Cardiac fibroblast (primary cell): ENCODE measurements at regions not wholly inside any gene's neighbourhood (a gene's known extent, or its start where the extent isn't known, plus 50 kb on each side); places are given as distances from the start of the nearest gene placed in this dataset.
A peak's percentile ranks its signal among the peaks of the same experiment; 100 is the strongest.

Experiments used
- DNase-seq, 2 donors: peaks; one replicate each; pipeline versions ENCODE4 v3.0.0 to v3.0.0-alpha.2; 2010; ENCODE audit warnings: low read depth in 2 of 2
- H3K4me3 ChIP-seq, 2 donors: replicated peaks in 1 of 2; 1 replicate in 1 of 2; 2 replicates in 1 of 2; pipeline ENCODE4 v1.5.1; 2011; ENCODE audit warnings: low read depth in 2 of 2, low read length in 2 of 2, mild to moderate bottlenecking in 2 of 2, moderate library complexity in 1 of 2
- TF ChIP-seq, protein P1 (sequence below): IDR thresholded peaks from one replicate; pipeline ENCODE4 v1.5.1; 2011; ENCODE audit warnings: low read depth, mild to moderate bottlenecking, low read length, inconsistent platforms

- DNase-seq: peak; percentile 18 to 32
- TF ChIP-seq, protein P1, sequence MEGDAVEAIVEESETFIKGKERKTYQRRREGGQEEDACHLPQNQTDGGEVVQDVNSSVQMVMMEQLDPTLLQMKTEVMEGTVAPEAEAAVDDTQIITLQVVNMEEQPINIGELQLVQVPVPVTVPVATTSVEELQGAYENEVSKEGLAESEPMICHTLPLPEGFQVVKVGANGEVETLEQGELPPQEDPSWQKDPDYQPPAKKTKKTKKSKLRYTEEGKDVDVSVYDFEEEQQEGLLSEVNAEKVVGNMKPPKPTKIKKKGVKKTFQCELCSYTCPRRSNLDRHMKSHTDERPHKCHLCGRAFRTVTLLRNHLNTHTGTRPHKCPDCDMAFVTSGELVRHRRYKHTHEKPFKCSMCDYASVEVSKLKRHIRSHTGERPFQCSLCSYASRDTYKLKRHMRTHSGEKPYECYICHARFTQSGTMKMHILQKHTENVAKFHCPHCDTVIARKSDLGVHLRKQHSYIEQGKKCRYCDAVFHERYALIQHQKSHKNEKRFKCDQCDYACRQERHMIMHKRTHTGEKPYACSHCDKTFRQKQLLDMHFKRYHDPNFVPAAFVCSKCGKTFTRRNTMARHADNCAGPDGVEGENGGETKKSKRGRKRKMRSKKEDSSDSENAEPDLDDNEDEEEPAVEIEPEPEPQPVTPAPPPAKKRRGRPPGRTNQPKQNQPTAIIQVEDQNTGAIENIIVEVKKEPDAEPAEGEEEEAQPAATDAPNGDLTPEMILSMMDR: no peak
- H3K4me3 ChIP-seq: no peak overlapping the region
Measured at GRCh38 chr14:77985211-77985615, 185.0 kb upstream of the NRXN3 start.

GRCh38 chr14:77986773-77987172 is 183.4 kb upstream of the NRXN3 start:
- DNase-seq: no peak

DNA sequence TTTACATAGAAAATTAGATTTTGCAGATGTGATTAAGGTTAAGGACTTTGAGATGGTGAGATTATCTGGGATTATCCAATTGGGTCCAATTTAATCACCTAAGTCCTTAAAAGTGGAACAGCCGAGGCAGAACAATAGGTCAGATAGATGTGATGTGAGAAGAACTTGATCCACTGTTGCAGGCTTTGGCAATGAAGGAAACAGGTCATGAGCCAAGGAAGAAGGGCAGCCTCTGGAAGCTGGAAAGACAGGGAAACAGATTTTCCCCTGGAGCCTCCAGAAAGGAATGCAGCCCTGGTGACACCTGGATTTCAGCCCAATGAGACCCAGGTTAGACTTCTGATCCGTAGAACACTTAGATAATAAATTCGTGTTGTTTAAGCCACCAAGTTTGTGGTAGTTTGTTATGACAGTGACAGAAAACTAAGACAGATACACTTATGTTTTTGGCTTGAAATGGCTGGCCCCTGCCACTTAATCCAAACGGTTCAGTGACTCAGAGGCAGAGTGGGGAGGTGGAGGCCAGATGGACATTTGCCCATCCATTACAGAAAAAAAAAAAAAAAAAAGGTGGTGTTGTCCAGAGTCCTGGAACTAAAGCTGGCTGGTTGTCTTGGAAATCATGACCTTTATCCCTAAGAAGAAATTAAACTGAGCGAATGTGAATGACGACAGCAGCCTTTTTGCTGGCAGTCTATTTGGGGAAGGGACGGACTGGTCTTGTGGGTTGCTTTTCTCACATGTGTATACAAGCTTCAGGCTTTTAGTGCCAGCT is 181.9 kb upstream of the NRXN3 start:
- TF ChIP-seq, protein P1: no peak
- DNase-seq: no peak
- H3K4me3 ChIP-seq: no peak overlapping the region

More at GRCh38 chr14:77986773-77987172, 183.4 kb upstream of the NRXN3 start:
- TF ChIP-seq, protein P1: no peak
- no peak overlapping the region for H3K4me3 ChIP-seq

- TF ChIP-seq, protein P1: no peak
- peak; percentile 17 to 77 for DNase-seq
Measured at GRCh38 chr14:77988970-77989369, 181.2 kb upstream of the NRXN3 start.

GRCh38 chr14:77989441-77989991 is 180.7 kb upstream of the NRXN3 start:
- no peak overlapping the region for H3K4me3 ChIP-seq
- no peak for DNase-seq

More at GRCh38 chr14:77988970-77989369, 181.2 kb upstream of the NRXN3 start:
- no peak overlapping the region for H3K4me3 ChIP-seq

GRCh38 chr14:77990337-77990736 is 179.8 kb upstream of the NRXN3 start:
- DNase-seq: no peak
- TF ChIP-seq, protein P1: no peak
- no peak overlapping the region for H3K4me3 ChIP-seq

More at GRCh38 chr14:77989441-77989991, 180.7 kb upstream of the NRXN3 start:
- TF ChIP-seq, protein P1: no peak
